HepG2 (cell line): ENCODE measurements at regions not wholly inside any gene's neighbourhood (a gene's known extent, or its start where the extent isn't known, plus 50 kb on each side); places are given as distances from the start of the nearest gene placed in this dataset.

Experiments used
- ATF7 ChIP-seq, 2 experiments: fragments of 450-650 bp in 1 of 2; sonication (generic) in 1 of 2; formaldehyde crosslinking in 1 of 2; IDR thresholded peaks; 2 replicates each; pipeline versions ENCODE4 v1.4.0 to v1.6.1; 2016 to 2020; ENCODE audit warnings: antibody characterized with exemption in 1 of 2, mild to moderate bottlenecking in 1 of 2, missing genetic modification reagents in 1 of 2
- KDM5A ChIP-seq: fragments of 200-600 bp; sonication (generic); IDR thresholded peaks from 2 replicates; pipeline ENCODE4 v1.7.0; 2018; ENCODE audit warnings: antibody characterized with exemption, mild to moderate bottlenecking, low read length, borderline replicate concordance
- PTBP1 ChIP-seq: fragments of 200-400 bp; formaldehyde crosslinking; IDR thresholded peaks from 2 replicates; pipeline ENCODE4 v1.6.1; 2018; ENCODE audit warnings: low read length, low read depth; ENCODE audit not compliant: poor library complexity, severe bottlenecking
- REPIN1 ChIP-seq: sonication (generic); formaldehyde crosslinking; IDR thresholded peaks from 2 replicates; pipeline ENCODE4 v1.8.0; 2022; ENCODE audit warnings: missing genetic modification reagents, low read depth, mild to moderate bottlenecking, borderline replicate concordance
- SNAI1 ChIP-seq: sonication (generic); formaldehyde crosslinking; IDR thresholded peaks from 2 replicates; pipeline ENCODE4 v1.5.0; 2020; ENCODE audit warnings: mild to moderate bottlenecking, missing genetic modification reagents, borderline replicate concordance
- SRSF1 ChIP-seq: fragments of 200-400 bp; formaldehyde crosslinking; optimal IDR thresholded peaks from 2 replicates; pipeline ENCODE3; 2017; ENCODE audit warnings: mild to moderate bottlenecking, low read depth, low read length, moderate library complexity
- ZKSCAN1 ChIP-seq: fragments of 150-350 bp; IDR thresholded peaks from 2 replicates; pipeline ENCODE4 v1.6.1; 2014; ENCODE audit warnings: low read length
- ZNF501 ChIP-seq: sonication (generic); formaldehyde crosslinking; IDR thresholded peaks from 2 replicates; pipeline ENCODE4 v1.5.1; 2020; ENCODE audit warnings: mild to moderate bottlenecking, moderate library complexity, missing genetic modification reagents
- ZNF616 ChIP-seq: sonication (generic); formaldehyde crosslinking; IDR thresholded peaks from 2 replicates; pipeline ENCODE4 v1.5.0; 2020; ENCODE audit warnings: low read depth, mild to moderate bottlenecking, missing genetic modification reagents
- ZNF766 ChIP-seq: sonication (generic); formaldehyde crosslinking; IDR thresholded peaks from 2 replicates; pipeline ENCODE4 v1.5.0; 2020; ENCODE audit warnings: missing genetic modification reagents, borderline replicate concordance
- ZNF891 ChIP-seq: sonication (generic); formaldehyde crosslinking; IDR thresholded peaks from 2 replicates; pipeline ENCODE4 v1.5.0; 2020; ENCODE audit warnings: mild to moderate bottlenecking, missing genetic modification reagents
- TF ChIP-seq, protein P1 (sequence below): conservative IDR thresholded peaks from 2 replicates; pipeline ENCODE4 v1.6.1; 2018; ENCODE audit warnings: missing genetic modification reagents
- TF ChIP-seq, protein P2 (sequence below): IDR thresholded peaks from 2 replicates; pipeline ENCODE4 v1.6.1; 2016

DNA sequence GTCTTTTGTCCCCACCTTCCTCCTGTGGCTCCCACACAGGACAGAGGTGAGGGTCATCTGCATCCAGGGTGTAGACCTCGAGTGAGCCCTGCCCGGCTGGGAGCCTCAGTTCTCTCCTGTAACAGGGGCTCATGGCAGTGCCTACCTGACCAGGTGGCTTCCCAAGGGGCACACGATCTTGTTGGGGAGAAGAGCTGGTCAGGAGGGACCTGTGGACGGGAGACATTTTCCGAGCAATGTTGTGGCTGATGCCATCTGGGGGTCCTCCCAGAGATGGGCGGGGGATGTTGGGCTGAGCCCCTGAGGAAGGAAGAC is 51.9 kb downstream of the CEBPB start (continued):
- TF ChIP-seq, protein P1, sequence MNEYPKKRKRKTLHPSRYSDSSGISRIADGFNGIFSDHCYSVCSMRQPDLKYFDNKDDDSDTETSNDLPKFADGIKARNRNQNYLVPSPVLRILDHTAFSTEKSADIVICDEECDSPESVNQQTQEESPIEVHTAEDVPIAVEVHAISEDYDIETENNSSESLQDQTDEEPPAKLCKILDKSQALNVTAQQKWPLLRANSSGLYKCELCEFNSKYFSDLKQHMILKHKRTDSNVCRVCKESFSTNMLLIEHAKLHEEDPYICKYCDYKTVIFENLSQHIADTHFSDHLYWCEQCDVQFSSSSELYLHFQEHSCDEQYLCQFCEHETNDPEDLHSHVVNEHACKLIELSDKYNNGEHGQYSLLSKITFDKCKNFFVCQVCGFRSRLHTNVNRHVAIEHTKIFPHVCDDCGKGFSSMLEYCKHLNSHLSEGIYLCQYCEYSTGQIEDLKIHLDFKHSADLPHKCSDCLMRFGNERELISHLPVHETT (CRISPR knock-in tag), result peak; percentile 16; the same call in 1 of the 2 replicates
- TF ChIP-seq ZNF616 (CRISPR knock-in tag) (no peak), SNAI1 (no peak), SRSF1 (peak; percentile 0), ZNF766 (CRISPR knock-in tag) (no peak), ZNF891 (CRISPR knock-in tag) (0 out of 2 replicates have a peak, but pooled peaks have one; percentile 10), ZKSCAN1 (no peak), ATF7 (IDR thresholded peaks at IDR 0.05) (no peak), ATF7 (CRISPR knock-in tag; IDR thresholded peaks at IDR 0.05) (no peak; the same call in 1 of the 2 replicates), ZNF501 (CRISPR knock-in tag) (no peak), REPIN1 (no peak), KDM5A (no peak), PTBP1 (peak; percentile 5)
- TF ChIP-seq, protein P2, sequence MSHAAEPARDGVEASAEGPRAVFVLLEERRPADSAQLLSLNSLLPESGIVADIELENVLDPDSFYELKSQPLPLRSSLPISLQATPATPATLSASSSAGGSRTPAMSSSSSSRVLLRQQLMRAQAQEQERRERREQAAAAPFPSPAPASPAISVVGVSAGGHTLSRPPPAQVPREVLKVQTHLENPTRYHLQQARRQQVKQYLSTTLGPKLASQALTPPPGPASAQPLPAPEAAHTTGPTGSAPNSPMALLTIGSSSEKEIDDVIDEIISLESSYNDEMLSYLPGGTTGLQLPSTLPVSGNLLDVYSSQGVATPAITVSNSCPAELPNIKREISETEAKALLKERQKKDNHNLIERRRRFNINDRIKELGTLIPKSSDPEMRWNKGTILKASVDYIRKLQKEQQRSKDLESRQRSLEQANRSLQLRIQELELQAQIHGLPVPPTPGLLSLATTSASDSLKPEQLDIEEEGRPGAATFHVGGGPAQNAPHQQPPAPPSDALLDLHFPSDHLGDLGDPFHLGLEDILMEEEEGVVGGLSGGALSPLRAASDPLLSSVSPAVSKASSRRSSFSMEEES (CRISPR knock-in tag), result no peak
